Neural progenitor cell (in vitro differentiated cells): ENCODE measurements at regions not wholly inside any gene's neighbourhood (a gene's known extent, or its start where the extent isn't known, plus 50 kb on each side); places are given as distances from the start of the nearest gene placed in this dataset.

Experiments
- DNase-seq: peaks from one replicate; pipeline ENCODE4 v3.0.0-alpha.2; 2016; ENCODE audit warnings: low spot score
- H2AFZ ChIP-seq: fragments of 200-600 bp; sonication (generic); replicated peaks from 2 replicates; pipeline ENCODE4 v1.6.1; 2016; ENCODE audit warnings: antibody characterized with exemption
- H3F3A ChIP-seq: fragments of 200-600 bp; sonication (generic); 2 replicates; pipeline ENCODE4 v1.6.1; 2016; ENCODE audit warnings: antibody characterized with exemption, low read depth
- H3K27ac ChIP-seq: fragments of 200-600 bp; sonication (generic); 2 replicates; pipeline ENCODE4 v1.5.1; 2016; ENCODE audit warnings: mild to moderate bottlenecking
- H3K27me3 ChIP-seq: fragments of 200-600 bp; sonication (generic); 2 replicates; pipeline ENCODE4 v1.6.1; 2016; ENCODE audit warnings: mild to moderate bottlenecking, moderate library complexity
- H3K36me3 ChIP-seq: fragments of 200-600 bp; sonication (generic); 2 replicates; pipeline ENCODE4 v1.5.1; 2016
- H3K4me1 ChIP-seq: fragments of 200-600 bp; sonication (generic); 2 replicates; pipeline ENCODE4 v1.6.1; 2016; ENCODE audit warnings: mixed run types
- H3K4me2 ChIP-seq: fragments of 200-600 bp; sonication (generic); 2 replicates; pipeline ENCODE4 v1.6.1; 2016
- H3K4me3 ChIP-seq: fragments of 200-600 bp; sonication (generic); 2 replicates; pipeline ENCODE4 v1.5.1; 2016
- H3K79me2 ChIP-seq: fragments of 200-600 bp; sonication (generic); 2 replicates; pipeline ENCODE4 v1.6.1; 2016; ENCODE audit warnings: low read depth
- H3K9ac ChIP-seq: fragments of 200-600 bp; sonication (generic); 2 replicates; pipeline ENCODE4 v1.6.1; 2016
- H3K9me3 ChIP-seq: fragments of 200-600 bp; sonication (generic); 2 replicates; pipeline ENCODE4 v1.5.1; 2016; ENCODE audit warnings: low read depth
- H4K20me1 ChIP-seq: fragments of 200-600 bp; sonication (generic); 2 replicates; pipeline ENCODE4 v1.6.1; 2016; ENCODE audit warnings: low read depth
- H3K27ac Mint-ChIP-seq: 3 replicates; pipeline ENCODE4 v1.8.0; 2021; ENCODE audit warnings: mixed read lengths
- H3K27me3 Mint-ChIP-seq: 2 replicates; pipeline ENCODE4 v1.8.0; 2022; ENCODE audit warnings: low read depth, mild to moderate bottlenecking, inconsistent platforms, moderate library complexity, mixed read lengths; ENCODE audit not compliant: insufficient read depth
- H3K36me3 Mint-ChIP-seq: 3 replicates; pipeline ENCODE4 v1.8.0; 2021; ENCODE audit warnings: mixed read lengths
- H3K4me1 Mint-ChIP-seq: 3 replicates; pipeline ENCODE4 v1.8.0; 2021; ENCODE audit warnings: mixed read lengths
- H3K4me3 Mint-ChIP-seq: 3 replicates; pipeline ENCODE4 v1.8.0; 2021; ENCODE audit warnings: mild to moderate bottlenecking, moderate library complexity, mixed read lengths
- H3K9me3 Mint-ChIP-seq: 3 replicates; pipeline ENCODE4 v1.8.0; 2020; ENCODE audit warnings: mixed read lengths
- EZH2 ChIP-seq: fragments of 200-600 bp; sonication (generic); IDR thresholded peaks from 2 replicates; pipeline ENCODE4 v1.6.1; 2017; ENCODE audit warnings: antibody characterized with exemption, mild to moderate bottlenecking, moderate library complexity
- EZH2phosphoT487 ChIP-seq: fragments of 200-600 bp; sonication (generic); IDR thresholded peaks from 2 replicates; pipeline ENCODE4 v1.6.1; 2017; ENCODE audit warnings: antibody characterized with exemption
- TF ChIP-seq, protein P1 (sequence below): fragments of 200-600 bp; sonication (generic); IDR thresholded peaks from 2 replicates; pipeline ENCODE4 v1.5.1; 2017; ENCODE audit warnings: antibody characterized with exemption, mild to moderate bottlenecking

DNA sequence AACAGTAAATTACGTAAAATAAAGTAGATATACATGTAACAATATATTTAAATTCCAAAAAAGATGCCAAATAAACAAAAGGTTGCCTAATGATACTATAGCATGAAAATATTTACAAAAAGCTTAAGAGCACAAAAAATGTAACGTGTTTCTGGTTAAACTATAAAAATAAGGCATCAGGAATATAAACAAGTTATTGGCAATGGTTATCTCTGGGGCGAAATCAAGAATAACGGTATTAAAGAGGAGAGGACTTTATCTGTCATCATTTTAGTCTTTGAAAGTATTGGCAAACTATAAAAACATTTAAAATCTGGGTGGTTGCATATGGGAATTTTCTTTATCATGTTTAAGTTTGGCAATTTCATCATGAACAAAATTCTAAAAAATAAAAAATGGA is 1599.2 kb downstream of the MAT2B start:
- Histone ChIP-seq H3K79me2 (no peaks in the 10 kb centered on the region), H3K36me3 (no peaks in the 10 kb centered on the region), H3K4me2 (no peak overlapping the region), H3K27ac (no peak overlapping the region), H3K9ac (no peak overlapping the region), H3K4me3 (no peak overlapping the region), H3K4me1 (no peaks in the 10 kb centered on the region), H3K27me3 (no peaks in the 10 kb centered on the region), H3K9me3 (no peaks in the 10 kb centered on the region), H2AFZ (no peak overlapping the region), H3F3A (no peaks in the 10 kb centered on the region), H4K20me1 (no peaks in the 10 kb centered on the region)
- no peak overlapping the region for H3K27ac Mint-ChIP-seq
- H3K27me3 Mint-ChIP-seq: peaks cover 6% of the 10 kb centered on the region
- peaks cover 9% of the 10 kb centered on the region for H3K9me3 Mint-ChIP-seq
- H3K4me1 Mint-ChIP-seq: no peaks in the 10 kb centered on the region
- TF ChIP-seq, protein P1, sequence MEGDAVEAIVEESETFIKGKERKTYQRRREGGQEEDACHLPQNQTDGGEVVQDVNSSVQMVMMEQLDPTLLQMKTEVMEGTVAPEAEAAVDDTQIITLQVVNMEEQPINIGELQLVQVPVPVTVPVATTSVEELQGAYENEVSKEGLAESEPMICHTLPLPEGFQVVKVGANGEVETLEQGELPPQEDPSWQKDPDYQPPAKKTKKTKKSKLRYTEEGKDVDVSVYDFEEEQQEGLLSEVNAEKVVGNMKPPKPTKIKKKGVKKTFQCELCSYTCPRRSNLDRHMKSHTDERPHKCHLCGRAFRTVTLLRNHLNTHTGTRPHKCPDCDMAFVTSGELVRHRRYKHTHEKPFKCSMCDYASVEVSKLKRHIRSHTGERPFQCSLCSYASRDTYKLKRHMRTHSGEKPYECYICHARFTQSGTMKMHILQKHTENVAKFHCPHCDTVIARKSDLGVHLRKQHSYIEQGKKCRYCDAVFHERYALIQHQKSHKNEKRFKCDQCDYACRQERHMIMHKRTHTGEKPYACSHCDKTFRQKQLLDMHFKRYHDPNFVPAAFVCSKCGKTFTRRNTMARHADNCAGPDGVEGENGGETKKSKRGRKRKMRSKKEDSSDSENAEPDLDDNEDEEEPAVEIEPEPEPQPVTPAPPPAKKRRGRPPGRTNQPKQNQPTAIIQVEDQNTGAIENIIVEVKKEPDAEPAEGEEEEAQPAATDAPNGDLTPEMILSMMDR: no peak
- TF ChIP-seq EZH2phosphoT487: no peak
- no peak for TF ChIP-seq EZH2
- DNase-seq: no peak
- H3K4me3 Mint-ChIP-seq: no peak overlapping the region
- H3K36me3 Mint-ChIP-seq: no peaks in the 10 kb centered on the region

DNA sequence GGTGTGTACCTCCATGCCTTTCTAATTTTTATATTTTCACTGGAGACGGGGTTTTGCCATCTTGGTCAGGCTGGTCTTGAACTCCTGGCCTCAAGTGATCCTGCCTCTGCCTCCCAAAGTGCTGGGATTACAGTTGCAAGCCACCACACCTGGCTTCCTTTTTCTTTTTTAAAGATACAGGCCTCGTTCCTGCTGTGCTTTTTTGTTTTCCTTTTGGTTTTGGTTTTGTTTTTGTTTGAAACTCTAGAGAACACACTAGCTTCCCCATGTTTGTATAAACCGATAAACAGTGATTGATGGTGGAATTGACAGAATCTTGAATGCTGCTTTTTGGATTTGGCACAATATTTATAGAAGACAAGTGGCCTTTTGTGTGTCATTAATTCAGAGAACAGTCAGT is 1603.4 kb downstream of the MAT2B start:
- peaks cover 4% of the 10 kb centered on the region for H3K27me3 Mint-ChIP-seq
- no peak overlapping the region for H2AFZ ChIP-seq
- H3K36me3 Mint-ChIP-seq: no peaks in the 10 kb centered on the region
- DNase-seq: no peak
- H4K20me1 ChIP-seq: no peaks in the 10 kb centered on the region
- no peaks in the 10 kb centered on the region for H3K9me3 Mint-ChIP-seq
- H3K79me2 ChIP-seq: no peaks in the 10 kb centered on the region
- H3F3A ChIP-seq: no peaks in the 10 kb centered on the region
- H3K4me2 ChIP-seq: no peak overlapping the region
- no peaks in the 10 kb centered on the region for H3K36me3 ChIP-seq
- H3K27ac Mint-ChIP-seq: no peak overlapping the region
- no peak overlapping the region for H3K27ac ChIP-seq
- TF ChIP-seq EZH2 (no peak), EZH2phosphoT487 (no peak)
- TF ChIP-seq, protein P1: no peak
- no peak overlapping the region for H3K4me3 Mint-ChIP-seq
- H3K4me3 ChIP-seq: no peak overlapping the region
- no peak overlapping the region for H3K9ac ChIP-seq
- H3K4me1 Mint-ChIP-seq: no peaks in the 10 kb centered on the region
- no peaks in the 10 kb centered on the region for H3K4me1 ChIP-seq
- no peaks in the 10 kb centered on the region for H3K9me3 ChIP-seq
- H3K27me3 ChIP-seq: no peaks in the 10 kb centered on the region

- H3K4me2 ChIP-seq: no peak overlapping the region
- Mint-ChIP-seq H3K9me3 (no peaks in the 10 kb centered on the region), H3K27me3 (no peaks in the 10 kb centered on the region), H3K4me3 (no peak overlapping the region), H3K36me3 (no peaks in the 10 kb centered on the region), H3K4me1 (no peaks in the 10 kb centered on the region), H3K27ac (no peak overlapping the region)
- H3K4me1 ChIP-seq: no peaks in the 10 kb centered on the region
- no peaks in the 10 kb centered on the region for H4K20me1 ChIP-seq
- no peaks in the 10 kb centered on the region for H3K27me3 ChIP-seq
- H3K79me2 ChIP-seq: no peaks in the 10 kb centered on the region
- no peak overlapping the region for H3K27ac ChIP-seq
- no peak overlapping the region for H3K4me3 ChIP-seq
- no peaks in the 10 kb centered on the region for H3K9me3 ChIP-seq
- no peak overlapping the region for H3K9ac ChIP-seq
- no peaks in the 10 kb centered on the region for H3K36me3 ChIP-seq
- no peaks in the 10 kb centered on the region for H3F3A ChIP-seq
- no peak overlapping the region for H2AFZ ChIP-seq
- TF ChIP-seq, protein P1: no peak
- TF ChIP-seq EZH2 (no peak), EZH2phosphoT487 (no peak)
- no peak for DNase-seq
Observed at GRCh38 chr5:165119175-165119574, 1613.8 kb downstream of the MAT2B start.

- H3K4me1 ChIP-seq: no peaks in the 10 kb centered on the region
- no peak overlapping the region for H3K4me3 ChIP-seq
- no peaks in the 10 kb centered on the region for H4K20me1 ChIP-seq
- H3K27me3 Mint-ChIP-seq: no peaks in the 10 kb centered on the region
- H3K4me1 Mint-ChIP-seq: peaks cover 2% of the 10 kb centered on the region
- TF ChIP-seq EZH2phosphoT487: no peak
- TF ChIP-seq, protein P1: no peak
- TF ChIP-seq EZH2: no peak
- H3K27ac ChIP-seq: no peak overlapping the region
- no peak overlapping the region for H2AFZ ChIP-seq
- no peak overlapping the region for H3K27ac Mint-ChIP-seq
- H3K36me3 ChIP-seq: no peaks in the 10 kb centered on the region
- no peaks in the 10 kb centered on the region for H3F3A ChIP-seq
- H3K36me3 Mint-ChIP-seq: no peaks in the 10 kb centered on the region
- DNase-seq: no peak
- no peak overlapping the region for H3K9ac ChIP-seq
- no peaks in the 10 kb centered on the region for H3K27me3 ChIP-seq
- no peaks in the 10 kb centered on the region for H3K9me3 Mint-ChIP-seq
- no peak overlapping the region for H3K4me3 Mint-ChIP-seq
- no peaks in the 10 kb centered on the region for H3K79me2 ChIP-seq
- no peaks in the 10 kb centered on the region for H3K9me3 ChIP-seq
- H3K4me2 ChIP-seq: no peak overlapping the region
Observed at GRCh38 chr5:165126598-165126997, 1621.2 kb downstream of the MAT2B start.
